SK-N-SH treated with all-trans-retinoic acid at 6 μM for 48 hours (cell line): ENCODE measurements at regions not wholly inside any gene's neighbourhood (a gene's known extent, or its start where the extent isn't known, plus 50 kb on each side); places are given as distances from the start of the nearest gene placed in this dataset.

Experiments used
- CREB5 ChIP-seq: fragments of 250-450 bp; sonication (Bioruptor Pico); IDR thresholded peaks from 2 replicates; pipeline ENCODE4 v1.5.1; 2020; ENCODE audit warnings: low read depth, mild to moderate bottlenecking, moderate library complexity
- CSRNP3 ChIP-seq: fragments of 250-450 bp; sonication (Bioruptor Pico); IDR thresholded peaks from 2 replicates; pipeline ENCODE4 v1.5.1; 2021; ENCODE audit warnings: mild to moderate bottlenecking, moderate library complexity
- ISL1 ChIP-seq: fragments of 250-450 bp; sonication (Bioruptor Pico); IDR thresholded peaks from 2 replicates; pipeline ENCODE4 v2.1.2; 2022; ENCODE audit warnings: mild to moderate bottlenecking, moderate library complexity
- OSR1 ChIP-seq: fragments of 250-450 bp; sonication (Bioruptor Pico); IDR thresholded peaks from 2 replicates; pipeline ENCODE4 v1.8.0; 2022; ENCODE audit warnings: moderate library complexity, mild to moderate bottlenecking, inconsistent platforms
- PATZ1 ChIP-seq: fragments of 250-450 bp; sonication (Bioruptor Pico); IDR thresholded peaks from 2 replicates; pipeline ENCODE4 v1.8.0; 2020; ENCODE audit warnings: mild to moderate bottlenecking, moderate library complexity, borderline replicate concordance
- PPARA ChIP-seq: fragments of 250-450 bp; sonication (Bioruptor Pico); IDR thresholded peaks from 2 replicates; pipeline ENCODE4 v1.5.0; 2020; ENCODE audit warnings: mild to moderate bottlenecking, borderline replicate concordance
- RARB ChIP-seq: fragments of 250-450 bp; sonication (Bioruptor Pico); IDR thresholded peaks from 2 replicates; pipeline ENCODE4 v1.8.0; 2021; ENCODE audit warnings: mild to moderate bottlenecking, moderate library complexity
- TSHZ2 ChIP-seq: fragments of 250-450 bp; sonication (Bioruptor Pico); IDR thresholded peaks from 2 replicates; pipeline ENCODE4 v1.5.0; 2020; ENCODE audit warnings: mild to moderate bottlenecking, moderate library complexity
- ZFP3 ChIP-seq: fragments of 250-450 bp; sonication (Bioruptor Pico); IDR thresholded peaks from 2 replicates; pipeline ENCODE4 v1.5.0; 2020; ENCODE audit warnings: mild to moderate bottlenecking, moderate library complexity
- ZFP30 ChIP-seq: fragments of 450-650 bp; formaldehyde crosslinking; IDR thresholded peaks from 2 replicates; pipeline ENCODE4 v1.5.0; 2022; ENCODE audit warnings: mild to moderate bottlenecking, moderate library complexity
- ZNF8 ChIP-seq: fragments of 450-650 bp; formaldehyde crosslinking; IDR thresholded peaks from 2 replicates; pipeline ENCODE4 v1.5.0; 2020; ENCODE audit warnings: mild to moderate bottlenecking, moderate library complexity

- no peak for TF ChIP-seq ZFP3 (CRISPR knock-in tag)
- TF ChIP-seq CSRNP3 (CRISPR knock-in tag), result no peak
- no peak for TF ChIP-seq OSR1 (CRISPR knock-in tag)
- TF ChIP-seq PATZ1, result no peak
- no peak for TF ChIP-seq ZFP30
- TF ChIP-seq ISL1, result no peak
- TF ChIP-seq RARB, result no peak
- no peak for TF ChIP-seq PPARA (CRISPR knock-in tag)
- no peak for TF ChIP-seq TSHZ2 (CRISPR knock-in tag)
- no peak for TF ChIP-seq CREB5
- TF ChIP-seq ZNF8 (CRISPR knock-in tag), result no peak
Observed at GRCh38 chr6:44543664-44544063, 156.2 kb downstream of the CDC5L start.
